Mesodermal cell (in vitro differentiated cells): ENCODE measurements at regions not wholly inside any gene's neighbourhood (a gene's known extent, or its start where the extent isn't known, plus 50 kb on each side); places are given as distances from the start of the nearest gene placed in this dataset.
A peak's percentile ranks its signal among the peaks of the same experiment; 100 is the strongest.

Experiments used
- H3K27ac ChIP-seq: 2 replicates; pipeline ENCODE4 v1.7.0; 2013; ENCODE audit warnings: mild to moderate bottlenecking, low read depth, low read length, moderate library complexity; ENCODE audit not compliant: severe bottlenecking
- H3K36me3 ChIP-seq: 2 replicates; pipeline ENCODE4 v1.7.1; 2013; ENCODE audit warnings: mild to moderate bottlenecking, low read length, moderate library complexity; ENCODE audit not compliant: control insufficient read depth, insufficient read depth
- H3K4me1 ChIP-seq: one replicate; pipeline ENCODE4 v1.7.1; 2013; ENCODE audit warnings: mild to moderate bottlenecking, low read length; ENCODE audit not compliant: insufficient read depth, control insufficient read depth, poor library complexity, severe bottlenecking
- H3K4me3 ChIP-seq: 2 replicates; pipeline ENCODE4 v1.7.0; 2013; ENCODE audit warnings: low read length, control low read depth, mild to moderate bottlenecking; ENCODE audit not compliant: insufficient read depth, poor library complexity, severe bottlenecking; ENCODE audit errors: extremely low read depth
- H3K9me3 ChIP-seq: 2 replicates; pipeline ENCODE4 v1.7.1; 2013; ENCODE audit warnings: mild to moderate bottlenecking, low read length, moderate library complexity; ENCODE audit not compliant: control insufficient read depth
- WGBS, 2 experiments: methylation state at CpG; one replicate each; pipeline ENCODE4 v1.1.5; 2013; ENCODE audit warnings: missing lambda C conversion rate in 2 of 2; ENCODE audit not compliant: insufficient coverage in 2 of 2; 5-methylcytosine and 5-hydroxymethylcytosine counted together

- Histone ChIP-seq H3K27ac (no peak overlapping the region), H3K9me3 (no peaks in the 10 kb centered on the region), H3K4me3 (no peak overlapping the region), H3K36me3 (no peaks in the 10 kb centered on the region), H3K4me1 (peaks cover 4% of the 10 kb centered on the region)
- WGBS, 2 experiments: no CpG with 5 or more reads among the region's 1 CpG
Observed at GRCh38 chr4:136651278-136651667, 881.0 kb downstream of the PCDH18 start.

GRCh38 chr4:136650541-136651277 is 881.6 kb downstream of the PCDH18 start:
- Histone ChIP-seq H3K9me3 (no peaks in the 10 kb centered on the region), H3K4me3 (no peak overlapping the region), H3K27ac (no peak overlapping the region), H3K36me3 (no peaks in the 10 kb centered on the region), H3K4me1 (peaks cover 4% of the 10 kb centered on the region)
- WGBS, 2 experiments: 72% methylated on average over 3 of the region's 5 CpGs; no CpG with 5 or more reads in 1 of the 2 experiments

- peaks cover 7% of the 10 kb centered on the region for H3K9me3 ChIP-seq
- H3K4me1 ChIP-seq: peaks cover 17% of the 10 kb centered on the region
- no peaks in the 10 kb centered on the region for H3K36me3 ChIP-seq
- peak overlapping the region; percentile 19 for H3K27ac ChIP-seq
- H3K4me3 ChIP-seq: no peak overlapping the region
Observed at GRCh38 chr4:136644279-136644678, 888.0 kb downstream of the PCDH18 start.

GRCh38 chr4:136643416-136643815 is 888.9 kb downstream of the PCDH18 start:
- no peak overlapping the region for H3K4me3 ChIP-seq
- 97 to 100% methylated on average over 1 to 2 of the region's 2 CpGs for WGBS, 2 experiments
- H3K36me3 ChIP-seq: no peaks in the 10 kb centered on the region
- H3K27ac ChIP-seq: no peak overlapping the region
- H3K4me1 ChIP-seq: peaks cover 17% of the 10 kb centered on the region
- H3K9me3 ChIP-seq: peaks cover 7% of the 10 kb centered on the region

GRCh38 chr4:136637071-136637777 is 895.1 kb downstream of the PCDH18 start:
- H3K36me3 ChIP-seq: no peaks in the 10 kb centered on the region
- H3K4me3 ChIP-seq: no peak overlapping the region
- 78% methylated on average over 4 of the region's 9 CpGs; no CpG with 5 or more reads in 1 of the 2 experiments for WGBS, 2 experiments
- no peak overlapping the region for H3K27ac ChIP-seq
- H3K9me3 ChIP-seq: peaks cover 4% of the 10 kb centered on the region
- H3K4me1 ChIP-seq: no peaks in the 10 kb centered on the region

- no peaks in the 10 kb centered on the region for H3K4me1 ChIP-seq
- 83 to 93% methylated on average over 8 to 9 of the region's 10 CpGs for WGBS, 2 experiments
- no peaks in the 10 kb centered on the region for H3K9me3 ChIP-seq
- no peak overlapping the region for H3K27ac ChIP-seq
- no peaks in the 10 kb centered on the region for H3K36me3 ChIP-seq
- H3K4me3 ChIP-seq: no peak overlapping the region
Observed at GRCh38 chr4:136636155-136636554, 896.1 kb downstream of the PCDH18 start.

GRCh38 chr4:136634121-136634520 is 898.2 kb downstream of the PCDH18 start:
- no peaks in the 10 kb centered on the region for H3K4me1 ChIP-seq
- no peaks in the 10 kb centered on the region for H3K9me3 ChIP-seq
- no peak overlapping the region for H3K27ac ChIP-seq
- H3K36me3 ChIP-seq: no peaks in the 10 kb centered on the region
- H3K4me3 ChIP-seq: no peak overlapping the region
- WGBS, 2 experiments: 71 to 100% methylated on average over 1 of the region's 2 CpGs

- H3K36me3 ChIP-seq: no peaks in the 10 kb centered on the region
- WGBS, 2 experiments: 80% methylated on average over 1 of the region's 3 CpGs; no CpG with 5 or more reads in 1 of the 2 experiments
- H3K4me3 ChIP-seq: no peak overlapping the region
- H3K4me1 ChIP-seq: no peaks in the 10 kb centered on the region
- no peak overlapping the region for H3K27ac ChIP-seq
- H3K9me3 ChIP-seq: peaks cover 10% of the 10 kb centered on the region
Observed at GRCh38 chr4:136599890-136600289, 932.4 kb downstream of the PCDH18 start.

GRCh38 chr4:136590440-136590839 is 941.9 kb downstream of the PCDH18 start:
- Histone ChIP-seq H3K4me3 (no peak overlapping the region), H3K36me3 (no peaks in the 10 kb centered on the region), H3K4me1 (no peaks in the 10 kb centered on the region), H3K27ac (no peak overlapping the region), H3K9me3 (no peaks in the 10 kb centered on the region)
- WGBS, 2 experiments: 100% methylated on average over 1 of the region's 1 CpG

GRCh38 chr4:136583567-136583966 is 948.7 kb downstream of the PCDH18 start:
- H3K9me3 ChIP-seq: no peaks in the 10 kb centered on the region
- H3K4me3 ChIP-seq: no peak overlapping the region
- H3K4me1 ChIP-seq: no peaks in the 10 kb centered on the region
- no peak overlapping the region for H3K27ac ChIP-seq
- no peaks in the 10 kb centered on the region for H3K36me3 ChIP-seq
- WGBS, 2 experiments: no CpG with 5 or more reads among the region's 1 CpG

GRCh38 chr4:136581119-136581518 is 951.2 kb downstream of the PCDH18 start:
- no peaks in the 10 kb centered on the region for H3K9me3 ChIP-seq
- H3K36me3 ChIP-seq: no peaks in the 10 kb centered on the region
- H3K4me3 ChIP-seq: no peak overlapping the region
- no peak overlapping the region for H3K27ac ChIP-seq
- no peaks in the 10 kb centered on the region for H3K4me1 ChIP-seq
